ENCODE measurements at regions not wholly inside any gene's neighbourhood (a gene's known extent, or its start where the extent isn't known, plus 50 kb on each side); places are given as distances from the start of the nearest gene placed in this dataset.

DNA sequence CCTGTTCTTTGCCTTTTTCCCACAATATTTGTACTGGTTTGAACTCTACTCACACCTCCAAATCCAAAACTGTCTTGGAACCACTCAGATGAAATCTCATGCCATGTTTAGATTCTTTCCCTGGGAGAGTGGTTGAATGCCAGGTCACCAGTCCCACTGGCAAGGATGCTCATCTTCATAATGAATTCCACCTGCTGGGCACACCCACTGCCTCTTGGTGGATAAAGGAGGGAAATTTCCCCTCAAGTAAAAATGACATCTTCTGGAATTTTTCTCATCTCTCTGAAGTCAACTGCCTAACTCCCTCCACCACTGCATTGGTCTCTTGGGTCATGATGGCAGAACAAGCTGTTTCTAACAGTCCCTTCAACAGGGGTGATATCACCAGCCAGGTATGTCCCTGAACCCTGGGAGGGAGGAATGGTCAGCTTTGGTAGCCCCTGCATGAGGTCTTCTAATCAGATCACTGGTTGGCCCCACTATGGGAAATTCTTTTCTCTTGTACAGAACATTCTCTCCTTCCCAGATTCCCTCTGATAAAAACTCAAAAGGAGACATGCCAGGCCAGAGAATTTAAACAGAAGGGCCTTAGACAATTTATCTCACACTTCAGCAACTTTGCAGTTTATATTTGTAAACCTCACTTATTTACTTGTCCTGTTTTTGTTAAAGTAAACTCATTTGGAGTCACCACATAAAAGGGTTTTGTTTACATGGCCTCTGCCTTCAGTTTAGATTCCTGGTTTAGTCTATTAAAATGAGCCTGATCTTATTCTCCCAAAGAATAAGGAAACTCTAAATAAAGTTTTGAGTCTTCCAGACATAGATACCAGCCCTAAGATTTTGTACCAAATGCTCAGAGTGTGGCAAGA is 143.4 kb downstream of the WNT5A start:
- no peak for DNase-seq (ENCODE audit: low read depth in 2 of 3, low spot score in 1 of 3)

GRCh38 chr3:55341502-55342031 is 145.5 kb downstream of the WNT5A start:
- no peak for DNase-seq (ENCODE audit: low read depth in 2 of 3, low spot score in 1 of 3)

DNA sequence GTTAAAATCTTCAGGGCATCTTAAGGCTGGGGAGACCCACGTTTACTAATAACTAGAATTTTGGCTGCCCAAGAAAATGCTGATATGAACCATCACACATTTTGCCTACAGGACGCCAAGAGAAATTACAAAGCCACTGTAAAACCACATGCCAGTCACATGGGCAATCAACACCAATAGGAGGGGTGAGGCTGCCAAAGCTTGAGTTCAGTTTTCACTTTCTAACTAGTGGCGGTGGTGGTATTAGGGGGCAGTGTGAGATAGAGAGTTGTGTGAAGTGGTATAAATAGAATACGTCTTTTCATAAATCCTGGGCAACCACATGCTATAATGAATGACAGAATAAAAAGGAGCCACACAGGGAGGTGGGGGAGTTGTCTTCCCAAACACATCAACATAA is 147.3 kb downstream of the WNT5A start:
- no peak for DNase-seq (ENCODE audit: low read depth in 2 of 3, low spot score in 1 of 3)

DNA sequence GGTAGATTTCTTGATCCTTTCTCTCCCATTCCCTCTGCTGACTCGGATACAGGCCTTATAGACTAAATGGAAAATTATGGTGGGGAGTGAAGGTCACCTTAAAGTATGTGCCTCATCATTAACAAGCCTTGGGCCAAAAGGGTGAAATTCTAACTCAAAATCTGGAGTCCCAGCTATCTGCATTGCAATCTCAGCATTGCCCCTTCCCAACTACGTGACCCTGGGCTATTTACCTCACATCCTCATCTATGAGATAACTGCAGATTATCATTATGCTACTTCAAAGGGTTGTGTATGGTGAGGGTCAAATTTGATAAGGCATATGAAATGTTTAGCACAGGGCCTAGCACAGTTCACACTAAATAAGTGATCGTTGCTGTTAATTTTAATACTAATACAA is 147.7 kb downstream of the WNT5A start:
- no peak for DNase-seq (ENCODE audit: low read depth in 2 of 3, low spot score in 1 of 3)

GRCh38 chr3:55337641-55338180 is 149.4 kb downstream of the WNT5A start:
- DNase-seq (ENCODE audit: low read depth in 2 of 3, low spot score in 1 of 3): no peak

- DNase-seq (ENCODE audit: low read depth in 2 of 3, low spot score in 1 of 3): no peak
Observed at GRCh38 chr3:55333923-55334322, 153.2 kb downstream of the WNT5A start.

- no peak for DNase-seq (ENCODE audit: low read depth in 2 of 3, low spot score in 1 of 3)
Observed at GRCh38 chr3:55333046-55333445, 154.1 kb downstream of the WNT5A start.

GRCh38 chr3:55332176-55332575 is 154.9 kb downstream of the WNT5A start:
- no peak for DNase-seq (ENCODE audit: low read depth in 2 of 3, low spot score in 1 of 3)

- no peak for DNase-seq (ENCODE audit: low read depth in 2 of 3, low spot score in 1 of 3)
Observed at GRCh38 chr3:55331524-55331923, 155.6 kb downstream of the WNT5A start.

GRCh38 chr3:55330756-55331155 is 156.3 kb downstream of the WNT5A start:
- DNase-seq (ENCODE audit: low read depth in 2 of 3, low spot score in 1 of 3): no peak

DNA sequence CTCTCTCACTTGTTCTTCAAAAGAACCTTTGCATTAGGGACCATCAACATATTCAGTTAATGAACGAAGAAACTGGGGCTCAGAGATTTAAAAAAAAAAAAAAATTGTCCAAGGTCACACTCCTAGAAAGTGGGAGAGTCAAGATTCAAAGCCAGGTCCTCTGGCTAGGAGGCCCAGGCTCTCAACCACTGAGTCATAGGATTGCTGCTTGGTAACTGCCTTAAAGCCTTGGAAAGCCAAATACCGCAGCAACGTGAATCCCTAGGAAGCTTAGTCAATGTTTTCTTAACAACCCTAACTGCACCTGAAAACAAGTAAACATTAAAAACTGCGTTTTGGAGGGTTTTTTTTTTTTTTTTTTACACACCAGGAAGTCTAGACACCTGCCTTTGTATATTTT is 156.8 kb downstream of the WNT5A start:
- DNase-seq (ENCODE audit: low read depth in 2 of 3, low spot score in 1 of 3): no peak

DNA sequence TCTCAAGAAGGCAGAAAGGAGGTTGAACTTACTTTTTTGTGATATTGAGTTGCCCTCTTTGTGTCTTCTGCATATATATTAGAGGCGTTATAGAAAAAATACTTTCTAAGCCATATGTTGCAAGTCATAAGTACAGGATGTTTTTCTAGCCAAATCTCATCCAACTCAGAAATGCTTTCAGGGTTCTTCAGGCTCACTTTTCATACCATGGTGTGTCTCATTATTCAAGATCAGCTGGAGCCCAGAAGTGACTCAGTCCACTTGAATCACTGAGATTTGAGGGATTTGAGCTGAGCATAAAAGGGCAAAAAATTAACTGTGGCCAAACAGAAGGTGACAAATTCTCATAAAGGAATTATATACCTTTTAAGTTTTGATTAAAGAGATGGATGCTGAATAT is 157.3 kb downstream of the WNT5A start:
- DNase-seq (ENCODE audit: low read depth in 2 of 3, low spot score in 1 of 3): no peak

GRCh38 chr3:55327131-55327920 is 159.8 kb downstream of the WNT5A start:
- DNase-seq (ENCODE audit: low read depth in 2 of 3, low spot score in 1 of 3): no peak

DNA sequence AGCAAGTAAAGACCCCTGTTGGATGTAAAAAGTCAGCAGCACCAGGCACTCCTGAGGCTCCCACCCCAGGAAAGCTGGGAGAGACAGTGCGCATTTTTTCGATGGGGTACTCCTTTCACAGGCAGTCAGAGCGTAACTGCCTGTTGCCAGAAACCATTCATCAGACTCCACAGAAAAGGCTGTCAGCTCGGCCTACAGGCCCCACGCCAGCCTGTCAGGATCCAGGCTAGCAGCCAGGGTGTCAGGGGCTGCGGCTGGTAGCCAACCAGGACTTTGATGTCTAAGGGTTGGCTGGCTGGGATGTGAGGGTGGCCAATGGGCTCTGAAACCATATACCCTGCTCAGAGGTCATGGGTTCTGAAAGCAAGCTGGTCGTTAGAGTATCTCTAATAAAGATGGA is 164.5 kb downstream of the WNT5A start:
- no peak for DNase-seq (ENCODE audit: low read depth in 2 of 3, low spot score in 1 of 3)

- no peak for DNase-seq (ENCODE audit: low read depth in 2 of 3, low spot score in 1 of 3)
Observed at GRCh38 chr3:55320928-55321327, 166.2 kb downstream of the WNT5A start.

DNA sequence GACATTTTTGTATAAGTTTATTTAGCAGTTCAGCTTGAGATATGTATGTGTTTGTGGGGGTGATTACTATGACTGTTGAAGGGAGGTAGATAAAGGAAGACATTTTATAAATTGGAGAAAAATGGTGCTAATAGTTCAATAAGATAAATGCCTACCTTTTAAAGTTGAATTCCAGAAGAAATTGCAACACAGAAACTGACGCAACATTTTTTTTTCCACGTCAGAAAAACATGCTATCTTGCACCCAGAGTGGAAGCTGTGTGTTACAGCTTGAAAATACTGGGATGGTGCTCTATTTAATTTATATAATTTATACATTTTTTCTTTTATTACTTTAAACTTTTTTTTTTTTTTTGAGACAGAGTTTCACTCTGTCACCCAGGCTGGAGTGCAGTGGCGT is 171.7 kb downstream of the WNT5A start:
- no peak for DNase-seq (ENCODE audit: low read depth in 2 of 3, low spot score in 1 of 3)

- DNase-seq (ENCODE audit: low read depth in 2 of 3, low spot score in 1 of 3): no peak
Observed at GRCh38 chr3:55313666-55314065, 173.4 kb downstream of the WNT5A start.

- no peak for DNase-seq (ENCODE audit: low read depth in 2 of 3, low spot score in 1 of 3)
Observed at GRCh38 chr3:55309336-55309735, 177.8 kb downstream of the WNT5A start.

DNA sequence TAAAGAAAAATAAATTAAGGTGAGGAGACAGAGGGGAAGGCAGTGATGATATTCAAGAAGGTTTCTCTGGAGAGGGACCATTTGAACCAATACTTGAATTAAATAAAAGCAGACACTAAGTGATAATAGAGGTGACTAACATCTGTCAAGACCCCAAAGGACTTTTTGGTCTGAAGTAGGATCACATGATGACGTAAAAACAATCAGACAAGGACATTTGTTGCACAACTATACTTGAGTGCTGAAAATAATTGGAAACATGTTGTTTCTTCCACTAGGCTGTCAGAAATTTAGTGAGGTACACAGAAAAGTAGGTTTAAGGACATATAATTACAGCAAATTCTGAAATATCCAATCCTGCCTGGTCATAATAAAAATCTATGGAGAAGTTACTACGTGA is 179.5 kb downstream of the WNT5A start:
- DNase-seq (ENCODE audit: low read depth in 2 of 3, low spot score in 1 of 3): no peak

- DNase-seq (ENCODE audit: low read depth in 2 of 3, low spot score in 1 of 3): no peak
Observed at GRCh38 chr3:55305696-55306485, 181.2 kb downstream of the WNT5A start.

DNA sequence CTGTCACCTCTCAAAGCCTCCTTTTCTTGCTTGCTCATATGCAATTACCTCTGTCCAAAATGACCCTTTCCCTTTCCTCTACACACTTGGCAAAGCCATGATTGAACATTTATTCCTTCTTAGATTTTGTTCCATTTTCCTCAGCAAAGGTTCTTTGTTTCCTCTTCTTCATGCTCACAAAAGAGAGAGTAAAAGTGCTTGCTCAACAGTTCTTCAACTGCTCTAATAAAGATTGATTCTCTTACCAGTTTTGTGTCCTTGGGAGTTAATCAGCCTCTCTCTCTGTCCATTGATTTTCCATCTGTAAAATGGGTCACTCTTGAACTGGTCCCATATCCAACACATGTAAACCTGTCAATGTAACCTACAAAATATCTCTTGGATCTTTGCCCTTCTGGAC is 186.4 kb downstream of the WNT5A start:
- no peak for DNase-seq (ENCODE audit: low read depth in 2 of 3, low spot score in 1 of 3)
